K562 (cell line): ENCODE measurements at regions not wholly inside any gene's neighbourhood (a gene's known extent, or its start where the extent isn't known, plus 50 kb on each side); places are given as distances from the start of the nearest gene placed in this dataset.

Source experiments
- ATAC-seq: fragments of 200-7000 bp; cut with Tn5 transposase; 3 replicates; pipeline ENCODE4 v1.9.1; 2020; ENCODE audit warnings: moderate library complexity
- BruUV-seq: library from RNA; stranded (reverse); fragments of 400-500 nt; replicated peaks from 2 replicates; lab custom pipeline; 2021; lab: Mats Ljungman, UMichigan
- CTCF ChIA-PET: fragments of 300-600 bp; formaldehyde crosslinking; extraction: SDS; loops from one replicate; lab custom pipeline; 2021; ENCODE audit warnings: low intra/inter-chr PET ratio; lab: Yijun Ruan, JAX
- POLR2A ChIA-PET: fragments of 300-600, 350-650 bp; sonication (Branson Sonifier 250); formaldehyde crosslinking; extraction: SDS; loops from one replicate; lab custom pipeline; 2021; ENCODE audit warnings: antibody characterized with exemption, inconsistent platforms; lab: Yijun Ruan, JAX
- DNase-seq, 4 experiments: peaks; one replicate each; pipeline versions ENCODE4 v3.0.0 to v3.0.0-alpha.2; 2011 to 2018; ENCODE audit warnings: low spot score in 3 of 4, mixed read lengths in 3 of 4; ENCODE audit errors: extremely low read depth in 1 of 4
- FAIRE-seq: peaks from 2 replicates; lab custom pipeline; 2011; peaks lifted over from hg19 to GRCh38; lab: Jason Lieb, UNC
- H2AFZ ChIP-seq: 2 replicates; pipeline ENCODE4 v1.6.0; 2011; ENCODE audit warnings: low read depth, low read length, control low read depth, inconsistent platforms
- H3K27ac ChIP-seq: fragments of 200-600 bp; 3 replicates; pipeline ENCODE4 v1.8.0; 2011; ENCODE audit warnings: low read depth, mild to moderate bottlenecking, control low read depth, inconsistent platforms, low read length, moderate library complexity, mixed read lengths; ENCODE audit errors: extremely low read depth
- H3K27me3 ChIP-seq, 2 experiments: fragments of 300-600 bp in 1 of 2; 2 replicates in 1 of 2; 3 replicates in 1 of 2; pipeline versions ENCODE4 v1.6.0 to v1.8.0; 2011; ENCODE audit warnings: inconsistent platforms in 2 of 2, low read length in 2 of 2, mild to moderate bottlenecking in 1 of 2, mixed read lengths in 1 of 2, moderate library complexity in 1 of 2; ENCODE audit not compliant: control insufficient read depth in 2 of 2, insufficient read depth in 2 of 2
- H3K36me3 ChIP-seq: fragments of 300-600 bp; 3 replicates; pipeline ENCODE4 v1.8.0; 2011; ENCODE audit warnings: mild to moderate bottlenecking, low read length, inconsistent platforms; ENCODE audit not compliant: control insufficient read depth, insufficient read depth
- H3K4me1 ChIP-seq, 2 experiments: fragments of 200-600 bp in 1 of 2; replicated peaks in 1 of 2; 2 replicates in 1 of 2; 3 replicates in 1 of 2; pipeline versions ENCODE4 v1.5.1 to v1.8.0; 2011; ENCODE audit warnings: inconsistent platforms in 2 of 2, low read length in 2 of 2, mild to moderate bottlenecking in 1 of 2, mixed read lengths in 1 of 2, moderate library complexity in 1 of 2; ENCODE audit not compliant: control insufficient read depth in 2 of 2, insufficient read depth in 2 of 2
- H3K4me2 ChIP-seq: 2 replicates; pipeline ENCODE4 v1.6.1; 2011; ENCODE audit warnings: low read length, control low read depth, inconsistent platforms, mixed read lengths; ENCODE audit not compliant: insufficient read depth
- H3K4me3 ChIP-seq: fragments of 200-600 bp; sonication (generic), shearing (Covaris generic); 2 replicates; pipeline ENCODE4 v1.5.1; 2016; ENCODE audit warnings: control low read depth, inconsistent platforms
- H3K79me2 ChIP-seq: fragments of 200-600 bp; 3 replicates; pipeline ENCODE4 v1.8.0; 2011; ENCODE audit warnings: low read length, inconsistent platforms; ENCODE audit not compliant: control insufficient read depth, insufficient read depth
- H3K9ac ChIP-seq, 2 experiments: 2 replicates each; pipeline versions ENCODE4 v1.6.0 to v1.6.1; 2011; ENCODE audit warnings: low read depth in 2 of 2, low read length in 2 of 2, control low read depth in 1 of 2, inconsistent platforms in 1 of 2, mild to moderate bottlenecking in 1 of 2, mixed read lengths in 1 of 2; ENCODE audit not compliant: insufficient read depth in 1 of 2
- H3K9me1 ChIP-seq: one replicate; pipeline ENCODE4 v1.6.0; 2011; ENCODE audit warnings: inconsistent platforms, mild to moderate bottlenecking, low read length, moderate library complexity; ENCODE audit not compliant: control insufficient read depth, insufficient read depth
- H3K9me3 ChIP-seq: replicated peaks from 2 replicates; pipeline ENCODE4 v1.5.1; 2011; ENCODE audit warnings: low read depth, low read length, inconsistent platforms; ENCODE audit not compliant: control insufficient read depth, insufficient read depth
- H4K20me1 ChIP-seq: replicated peaks from 2 replicates; pipeline ENCODE4 v1.6.1; 2011; ENCODE audit warnings: low read length, inconsistent platforms, mixed read lengths; ENCODE audit not compliant: control insufficient read depth, insufficient read depth
- CBX5 ChIP-seq: IDR thresholded peaks from 2 replicates; pipeline ENCODE4 v1.6.1; 2014; ENCODE audit warnings: low read depth, borderline replicate concordance
- EGR1 ChIP-seq: fragments of 450-650 bp; conservative IDR thresholded peaks from 2 replicates; pipeline ENCODE4 v1.6.1; 2017; ENCODE audit warnings: mild to moderate bottlenecking
- HNRNPUL1 ChIP-seq: fragments of 200-400 bp; formaldehyde crosslinking; IDR thresholded peaks from 2 replicates; pipeline ENCODE4 v1.6.1; 2017; ENCODE audit warnings: low read length
- KLF16 ChIP-seq: IDR thresholded peaks from 2 replicates; pipeline ENCODE4 v1.6.1; 2016; ENCODE audit warnings: antibody characterized with exemption
- MED1 ChIP-seq: sonication (generic); formaldehyde crosslinking; IDR thresholded peaks from 2 replicates; pipeline ENCODE4 v1.8.1; 2023; ENCODE audit warnings: missing genetic modification reagents, borderline replicate concordance
- YBX1 ChIP-seq: fragments of 450-650 bp; IDR thresholded peaks from 2 replicates; pipeline ENCODE4 v1.7.1; 2016; ENCODE audit warnings: mild to moderate bottlenecking
- ZHX1 ChIP-seq: fragments of 150-350 bp; conservative IDR thresholded peaks from 2 replicates; pipeline ENCODE4 v1.6.1; 2014; ENCODE audit warnings: low read length
- ZNF224 ChIP-seq: sonication (generic); formaldehyde crosslinking; IDR thresholded peaks from 2 replicates; pipeline ENCODE4 v1.8.0; 2022; ENCODE audit warnings: mild to moderate bottlenecking, missing genetic modification reagents
- ZNF274 ChIP-seq: IDR thresholded peaks from 2 replicates; pipeline ENCODE4 v1.6.1; 2011; ENCODE audit warnings: low read depth, mild to moderate bottlenecking, low read length, moderate library complexity, borderline replicate concordance
- ZNF277 ChIP-seq: fragments of 250-450 bp; sonication (Bioruptor Pico); IDR thresholded peaks from 2 replicates; pipeline ENCODE4 v1.8.0; 2022; ENCODE audit warnings: inconsistent platforms, mild to moderate bottlenecking, moderate library complexity, borderline replicate concordance
- ZNF551 ChIP-seq: fragments of 250-450 bp; sonication (Bioruptor Pico); IDR thresholded peaks from 2 replicates; pipeline ENCODE4 v1.5.0; 2021; ENCODE audit warnings: mild to moderate bottlenecking, moderate library complexity
- ZNF561 ChIP-seq: fragments of 450-650 bp; formaldehyde crosslinking; conservative IDR thresholded peaks from 2 replicates; pipeline ENCODE4 v1.4.0; 2020; ENCODE audit warnings: mild to moderate bottlenecking, moderate library complexity
- ZNF57 ChIP-seq: fragments of 450-650 bp; formaldehyde crosslinking; IDR thresholded peaks from 2 replicates; pipeline ENCODE4 v1.4.0; 2020; ENCODE audit warnings: mild to moderate bottlenecking, moderate library complexity
- WGBS: fragments of 100-300 bp; shearing (Covaris generic); methylation state at CpG from one replicate; pipeline ENCODE4 v1.1.6; 2016; ENCODE audit warnings: low coverage, mixed read lengths; ENCODE audit not compliant: insufficient coverage; ENCODE audit errors: missing lambda C conversion rate; 5-methylcytosine and 5-hydroxymethylcytosine counted together
- in situ Hi-C: fragments of 300-500 bp; cut with MboI; formaldehyde crosslinking; loops from 4 replicates; pipeline ENCODE4 v1.15.0; 2018; ENCODE audit warnings: inconsistent platforms, mixed read lengths
- intact Hi-C: fragments of 100-400 bp; cut with micrococcal nuclease; formaldehyde crosslinking; loops from 2 replicates; pipeline ENCODE4 v1.14.2; 2022

DNA sequence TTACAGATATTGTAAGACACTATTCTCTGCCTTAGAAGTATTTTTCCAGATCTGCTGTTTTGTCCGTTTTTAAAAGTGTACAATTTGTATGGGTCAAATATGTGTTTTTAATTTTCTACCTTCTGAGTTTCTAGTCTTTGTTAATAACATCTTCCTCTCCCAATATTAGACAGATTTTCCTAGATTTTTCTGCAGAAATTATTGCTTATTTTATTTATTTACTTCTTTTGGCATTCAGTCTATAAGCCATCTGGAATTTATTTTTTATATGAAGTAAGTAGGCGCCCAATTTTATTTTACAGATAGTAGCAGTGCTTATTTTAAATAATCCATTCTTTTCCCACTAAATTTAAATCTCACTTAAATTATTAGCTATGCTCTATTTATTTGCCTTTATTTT lies 103.1 kb upstream of the PLEKHG1 start:
- Histone ChIP-seq H3K9ac (no peak overlapping the region), H3K27me3 (no peaks in the 10 kb centered on the region), H3K9me3 (no peaks in the 10 kb centered on the region), H3K4me2 (no peak overlapping the region), H3K27ac (no peak overlapping the region), H2AFZ (no peak overlapping the region), H3K4me1 (no peaks in the 10 kb centered on the region), H4K20me1 (no peaks in the 10 kb centered on the region), H3K79me2 (no peaks in the 10 kb centered on the region), H3K36me3 (no peaks in the 10 kb centered on the region), H3K9me1 (no peaks in the 10 kb centered on the region), H3K4me3 (no peak overlapping the region)
- TF ChIP-seq ZNF224 (CRISPR knock-in tag), result no peak
- TF ChIP-seq EGR1, result no peak
- no peak for TF ChIP-seq CBX5
- no peak for TF ChIP-seq ZNF277 (CRISPR knock-in tag)
- TF ChIP-seq ZHX1, result no peak
- TF ChIP-seq ZNF561 (CRISPR knock-in tag), result no peak
- no peak for TF ChIP-seq MED1
- TF ChIP-seq ZNF551, result no peak
- no peak for TF ChIP-seq HNRNPUL1
- no peak for TF ChIP-seq ZNF274
- no peak for TF ChIP-seq KLF16
- no peak for TF ChIP-seq YBX1
- TF ChIP-seq ZNF57 (CRISPR knock-in tag), result no peak
- no peak for DNase-seq
- CTCF ChIA-PET, result no interaction called here
- in situ Hi-C loops, result no loop called here
- 3% methylated on average over 2 of the region's 2 CpGs for WGBS
- POLR2A ChIA-PET, result interaction anchor here (0.6 to 1.2 kb wide), 3 partner anchors 8 to 23 kb away, joined by 3 read pairs; no protein-coding TSS in a partner anchor
- FAIRE-seq, result no peak
- ATAC-seq, result no peak
- intact Hi-C loops, result no loop called here
- BruUV-seq, result no TSS peak
